ENCODE measurements at regions not wholly inside any gene's neighbourhood (a gene's known extent, or its start where the extent isn't known, plus 50 kb on each side); places are given as distances from the start of the nearest gene placed in this dataset.

DNA sequence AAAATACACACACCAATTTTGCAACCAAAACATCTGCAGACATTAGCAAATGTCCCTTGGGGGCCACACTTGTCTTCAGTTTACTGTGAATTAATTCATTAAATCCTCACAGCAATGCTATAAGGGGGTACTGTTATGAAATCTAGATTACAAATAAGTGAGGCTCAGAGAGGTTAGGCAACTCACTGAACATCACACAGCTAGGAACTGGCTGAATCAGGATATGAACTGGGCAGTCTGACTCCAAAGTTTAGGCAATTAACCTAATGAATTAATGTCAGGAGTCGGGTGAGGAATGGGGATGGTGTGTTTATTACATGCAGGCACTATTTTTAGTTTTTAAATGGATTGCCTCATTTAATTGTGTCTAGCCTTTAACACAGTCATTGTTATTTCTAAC is 305.7 kb upstream of the XYLT1 start:
- TF ChIP-seq, protein P1, sequence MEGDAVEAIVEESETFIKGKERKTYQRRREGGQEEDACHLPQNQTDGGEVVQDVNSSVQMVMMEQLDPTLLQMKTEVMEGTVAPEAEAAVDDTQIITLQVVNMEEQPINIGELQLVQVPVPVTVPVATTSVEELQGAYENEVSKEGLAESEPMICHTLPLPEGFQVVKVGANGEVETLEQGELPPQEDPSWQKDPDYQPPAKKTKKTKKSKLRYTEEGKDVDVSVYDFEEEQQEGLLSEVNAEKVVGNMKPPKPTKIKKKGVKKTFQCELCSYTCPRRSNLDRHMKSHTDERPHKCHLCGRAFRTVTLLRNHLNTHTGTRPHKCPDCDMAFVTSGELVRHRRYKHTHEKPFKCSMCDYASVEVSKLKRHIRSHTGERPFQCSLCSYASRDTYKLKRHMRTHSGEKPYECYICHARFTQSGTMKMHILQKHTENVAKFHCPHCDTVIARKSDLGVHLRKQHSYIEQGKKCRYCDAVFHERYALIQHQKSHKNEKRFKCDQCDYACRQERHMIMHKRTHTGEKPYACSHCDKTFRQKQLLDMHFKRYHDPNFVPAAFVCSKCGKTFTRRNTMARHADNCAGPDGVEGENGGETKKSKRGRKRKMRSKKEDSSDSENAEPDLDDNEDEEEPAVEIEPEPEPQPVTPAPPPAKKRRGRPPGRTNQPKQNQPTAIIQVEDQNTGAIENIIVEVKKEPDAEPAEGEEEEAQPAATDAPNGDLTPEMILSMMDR (IDR thresholded peaks at IDR 0.05) = no peak
- TF ChIP-seq POLR2A (IDR thresholded peaks at IDR 0.05) = no peak
